ENCODE measurements at regions not wholly inside any gene's neighbourhood (a gene's known extent, or its start where the extent isn't known, plus 50 kb on each side); places are given as distances from the start of the nearest gene placed in this dataset.
"Not testable (repeated sequence)": the region's sequence is repeated elsewhere in the genome, so short reads cannot be mapped to it uniquely, and the experiment has no call there.

- no peak overlapping the region for H3K27ac ChIP-seq
- intact Hi-C loops (cut with DNase I), result no loop called here
- no peaks in the 10 kb centered on the region for H3K4me1 ChIP-seq
- WGBS, 2 donors, result 68 to 72% methylated on average over 2 of the region's 2 CpGs
- H3K9me3 ChIP-seq, result no peaks in the 10 kb centered on the region
- H3K36me3 ChIP-seq, result no peaks in the 10 kb centered on the region
- TF ChIP-seq CTCF (IDR thresholded peaks at IDR 0.05), result no peak
- DNase-seq (no peak), ATAC-seq (no peak), FAIRE-seq (no peak)
- H3K27me3 ChIP-seq, result no peaks in the 10 kb centered on the region
- no peak overlapping the region for H3K4me3 ChIP-seq
These were observed 401.0 kb downstream of the BTG1 start for GRCh38 chr12:91744597-91744996.

GRCh38 chr12:91743704-91744321, 401.8 kb downstream of the BTG1 start:
- Histone ChIP-seq H3K4me3 (no peak overlapping the region), H3K27me3 (no peaks in the 10 kb centered on the region), H3K27ac (no peak overlapping the region), H3K4me1 (no peaks in the 10 kb centered on the region), H3K36me3 (no peaks in the 10 kb centered on the region), H3K9me3 (no peaks in the 10 kb centered on the region)
- TF ChIP-seq CTCF (IDR thresholded peaks at IDR 0.05), result no peak
- 83 to 89% methylated on average over 7 of the region's 7 CpGs for WGBS, 2 donors
- ATAC-seq, result no peak
- no peak for FAIRE-seq
- intact Hi-C loops (cut with DNase I), result no loop called here
- no peak for DNase-seq

GRCh38 chr12:91743280-91743679, 402.4 kb downstream of the BTG1 start:
- no peak for TF ChIP-seq CTCF (IDR thresholded peaks at IDR 0.05)
- WGBS, 2 donors, result 93 to 95% methylated on average over 5 of the region's 5 CpGs
- no peaks in the 10 kb centered on the region for H3K36me3 ChIP-seq
- H3K4me1 ChIP-seq, result no peaks in the 10 kb centered on the region
- H3K27ac ChIP-seq, result no peak overlapping the region
- no peaks in the 10 kb centered on the region for H3K27me3 ChIP-seq
- ATAC-seq (no peak), FAIRE-seq (no peak), DNase-seq (no peak)
- no peaks in the 10 kb centered on the region for H3K9me3 ChIP-seq
- no peak overlapping the region for H3K4me3 ChIP-seq
- intact Hi-C loops (cut with DNase I), result no loop called here

- H3K9me3 ChIP-seq, result no peaks in the 10 kb centered on the region
- ATAC-seq, result no peak
- TF ChIP-seq CTCF (IDR thresholded peaks at IDR 0.05), result no peak
- H3K27me3 ChIP-seq, result no peaks in the 10 kb centered on the region
- no peaks in the 10 kb centered on the region for H3K36me3 ChIP-seq
- WGBS, 2 donors, result 87 to 100% methylated on average over 2 of the region's 2 CpGs
- FAIRE-seq, result no peak
- no peaks in the 10 kb centered on the region for H3K4me1 ChIP-seq
- no peak overlapping the region for H3K27ac ChIP-seq
- no peak for DNase-seq
- intact Hi-C loops (cut with DNase I), result no loop called here
- H3K4me3 ChIP-seq, result no peak overlapping the region
These were observed 403.7 kb downstream of the BTG1 start for GRCh38 chr12:91741932-91742331.

GRCh38 chr12:91733846-91734245, 411.8 kb downstream of the BTG1 start:
- ATAC-seq; H3K4me3 ChIP-seq; FAIRE-seq; H3K36me3 ChIP-seq; H3K9me3 ChIP-seq; DNase-seq; H3K4me1 ChIP-seq; intact Hi-C loops (cut with DNase I); H3K27ac ChIP-seq; H3K27me3 ChIP-seq: not testable (repeated sequence)
- WGBS, 2 donors, result 92 to 95% methylated on average over 1 of the region's 1 CpG

Data from pancreas (tissue), 10 donors.